GM23338 (cell line): ENCODE measurements at regions not wholly inside any gene's neighbourhood (a gene's known extent, or its start where the extent isn't known, plus 50 kb on each side); places are given as distances from the start of the nearest gene placed in this dataset.

ENCODE experiments used
- CTCF ChIP-seq, 2 experiments: fragments of 200-600 bp in 1 of 2; sonication (generic) in 1 of 2; conservative IDR thresholded peaks; 2 replicates each; pipeline versions ENCODE4 v1.5.1 to v1.6.1; 2016 to 2017; ENCODE audit warnings: antibody characterized with exemption in 2 of 2, low read depth in 2 of 2, mild to moderate bottlenecking in 2 of 2, moderate library complexity in 1 of 2
- EZH2 ChIP-seq: fragments of 200-600 bp; sonication (generic); IDR thresholded peaks from one replicate; pipeline ENCODE4 v1.8.0; 2017; ENCODE audit warnings: antibody characterized with exemption, mild to moderate bottlenecking, low read depth; ENCODE audit not compliant: unreplicated experiment
- JUNB ChIP-seq: IDR thresholded peaks from one replicate; pipeline ENCODE4 v1.6.1; 2016; ENCODE audit warnings: antibody characterized with exemption; ENCODE audit not compliant: unreplicated experiment
- POLR2AphosphoS5 ChIP-seq: IDR thresholded peaks from 2 replicates; pipeline ENCODE4 v1.6.1; 2016; ENCODE audit warnings: antibody characterized with exemption, low read depth

GRCh38 chr16:48810436-48810802 is 200.4 kb upstream of the N4BP1 start:
- TF ChIP-seq CTCF (conservative IDR thresholded peaks at IDR 0.05; ENCODE audit: low read depth in 2 of 2) (0 out of 4 replicates have a peak, but pooled peaks of 1 of the 2 experiments have one; percentile 7), EZH2 (no peak), POLR2AphosphoS5 (no peak), JUNB (no peak)
